ENCODE measurements at regions not wholly inside any gene's neighbourhood (a gene's known extent, or its start where the extent isn't known, plus 50 kb on each side); places are given as distances from the start of the nearest gene placed in this dataset.

DNA sequence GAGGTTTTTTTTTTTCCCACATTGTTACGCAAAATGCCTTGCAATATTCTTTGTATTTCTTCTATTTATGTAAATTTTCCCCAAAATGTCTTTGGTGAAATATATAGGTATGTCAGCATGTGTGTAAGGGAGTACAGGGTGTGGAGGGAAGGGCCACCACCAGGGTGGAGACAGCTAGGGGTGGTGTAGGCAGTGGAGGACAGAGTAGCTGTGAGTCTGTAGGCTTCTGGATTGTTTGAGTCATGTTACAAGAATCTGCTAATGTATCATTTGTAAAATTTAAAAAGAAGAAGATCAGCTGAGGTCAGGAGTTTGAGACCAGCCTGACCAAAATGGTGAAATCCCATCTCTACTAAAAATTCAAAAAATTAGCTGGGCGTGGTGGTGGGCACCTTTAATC lies 175.5 kb downstream of the NXNL2 start:
- TF ChIP-seq, protein P1, sequence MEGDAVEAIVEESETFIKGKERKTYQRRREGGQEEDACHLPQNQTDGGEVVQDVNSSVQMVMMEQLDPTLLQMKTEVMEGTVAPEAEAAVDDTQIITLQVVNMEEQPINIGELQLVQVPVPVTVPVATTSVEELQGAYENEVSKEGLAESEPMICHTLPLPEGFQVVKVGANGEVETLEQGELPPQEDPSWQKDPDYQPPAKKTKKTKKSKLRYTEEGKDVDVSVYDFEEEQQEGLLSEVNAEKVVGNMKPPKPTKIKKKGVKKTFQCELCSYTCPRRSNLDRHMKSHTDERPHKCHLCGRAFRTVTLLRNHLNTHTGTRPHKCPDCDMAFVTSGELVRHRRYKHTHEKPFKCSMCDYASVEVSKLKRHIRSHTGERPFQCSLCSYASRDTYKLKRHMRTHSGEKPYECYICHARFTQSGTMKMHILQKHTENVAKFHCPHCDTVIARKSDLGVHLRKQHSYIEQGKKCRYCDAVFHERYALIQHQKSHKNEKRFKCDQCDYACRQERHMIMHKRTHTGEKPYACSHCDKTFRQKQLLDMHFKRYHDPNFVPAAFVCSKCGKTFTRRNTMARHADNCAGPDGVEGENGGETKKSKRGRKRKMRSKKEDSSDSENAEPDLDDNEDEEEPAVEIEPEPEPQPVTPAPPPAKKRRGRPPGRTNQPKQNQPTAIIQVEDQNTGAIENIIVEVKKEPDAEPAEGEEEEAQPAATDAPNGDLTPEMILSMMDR (IDR thresholded peaks at IDR 0.05; ENCODE audit: unreplicated experiment) = no peak
- H3K4me3 Mint-ChIP-seq = no peak overlapping the region
- H3K4me1 Mint-ChIP-seq = no peaks in the 10 kb centered on the region
- H3K27me3 Mint-ChIP-seq (ENCODE audit: low read depth) = no peaks in the 10 kb centered on the region
- no peak overlapping the region for H3K27ac Mint-ChIP-seq
- H3K36me3 Mint-ChIP-seq = no peaks in the 10 kb centered on the region
- peaks cover 12% of the 10 kb centered on the region for H3K9me3 Mint-ChIP-seq
- no peak for DNase-seq (ENCODE audit: low spot score in 2 of 2, unreplicated experiment in 2 of 2)

DNA sequence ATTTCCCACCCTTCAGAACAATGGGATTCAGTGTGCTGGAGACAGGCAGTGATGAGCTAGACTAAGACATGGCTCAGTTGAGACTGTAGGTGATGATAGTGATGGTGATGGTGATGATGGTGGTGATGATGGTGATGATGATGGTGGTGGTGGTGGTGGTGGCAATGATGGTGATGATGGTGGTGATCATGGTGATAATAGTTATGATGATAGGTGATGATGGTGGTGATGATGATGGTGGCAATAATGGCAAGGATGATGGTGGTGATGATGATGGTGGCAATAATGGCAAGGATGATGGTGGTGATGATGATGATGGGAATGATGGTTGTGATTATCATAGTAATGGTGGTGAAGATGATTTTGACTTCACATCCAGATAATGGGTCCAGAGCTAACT lies 176.7 kb downstream of the NXNL2 start:
- Mint-ChIP-seq H3K27me3 (ENCODE audit: low read depth) (no peaks in the 10 kb centered on the region), H3K36me3 (no peaks in the 10 kb centered on the region), H3K9me3 (peaks cover 13% of the 10 kb centered on the region), H3K27ac (no peak overlapping the region), H3K4me1 (peaks cover 4% of the 10 kb centered on the region), H3K4me3 (no peak overlapping the region)
- DNase-seq (ENCODE audit: low spot score in 2 of 2, unreplicated experiment in 2 of 2) = no peak
- TF ChIP-seq, protein P1 (IDR thresholded peaks at IDR 0.05; ENCODE audit: unreplicated experiment) = no peak

DNA sequence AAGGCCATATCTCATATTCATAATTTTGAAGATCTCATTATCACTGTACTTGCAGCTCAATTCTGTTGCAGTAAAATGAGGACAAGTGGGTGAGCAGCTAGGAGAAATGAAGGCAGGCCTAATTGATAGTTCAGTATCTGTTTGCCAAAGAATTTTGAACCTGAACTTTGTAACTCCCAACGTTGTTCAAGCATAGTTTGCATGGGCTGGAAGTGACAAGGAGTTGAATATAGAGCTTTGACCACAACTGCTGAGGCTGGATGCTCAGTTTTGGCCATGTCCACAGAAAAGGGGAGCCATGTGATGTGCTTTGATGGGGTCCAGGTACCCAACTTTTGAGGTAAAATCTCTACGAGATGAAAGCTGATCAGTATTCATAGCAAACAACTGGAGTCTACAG lies 177.5 kb downstream of the NXNL2 start:
- H3K4me3 Mint-ChIP-seq = no peak overlapping the region
- no peak overlapping the region for H3K27ac Mint-ChIP-seq
- no peak for DNase-seq (ENCODE audit: low spot score in 2 of 2, unreplicated experiment in 2 of 2)
- H3K4me1 Mint-ChIP-seq = peaks cover 6% of the 10 kb centered on the region
- H3K27me3 Mint-ChIP-seq (ENCODE audit: low read depth) = no peaks in the 10 kb centered on the region
- H3K9me3 Mint-ChIP-seq = peaks cover 11% of the 10 kb centered on the region
- TF ChIP-seq, protein P1 (IDR thresholded peaks at IDR 0.05; ENCODE audit: unreplicated experiment) = no peak
- no peaks in the 10 kb centered on the region for H3K36me3 Mint-ChIP-seq

DNA sequence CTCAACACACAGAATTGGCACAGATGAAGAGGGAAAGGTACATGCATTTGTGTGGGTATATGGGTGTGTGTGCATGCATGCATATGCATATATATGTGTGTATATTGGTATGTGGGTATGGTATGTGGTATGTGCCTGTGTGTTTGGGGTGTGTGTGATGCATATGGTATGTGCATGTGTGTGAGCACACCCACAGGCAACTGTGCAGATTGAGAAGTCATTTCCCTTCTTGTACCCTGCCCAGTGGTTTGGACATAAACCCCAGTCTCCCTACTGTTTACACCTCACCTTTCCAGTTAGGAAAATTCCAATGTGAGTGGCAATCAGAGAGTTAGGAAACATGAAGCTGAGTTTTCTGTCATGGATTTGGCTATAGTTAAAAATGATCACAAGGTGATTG lies 178.0 kb downstream of the NXNL2 start:
- Mint-ChIP-seq H3K36me3 (no peaks in the 10 kb centered on the region), H3K9me3 (peaks cover 7% of the 10 kb centered on the region), H3K4me3 (no peak overlapping the region), H3K27ac (no peak overlapping the region), H3K4me1 (peaks cover 6% of the 10 kb centered on the region), H3K27me3 (ENCODE audit: low read depth) (no peaks in the 10 kb centered on the region)
- DNase-seq (ENCODE audit: low spot score in 2 of 2, unreplicated experiment in 2 of 2) = no peak
- TF ChIP-seq, protein P1 (IDR thresholded peaks at IDR 0.05; ENCODE audit: unreplicated experiment) = no peak

DNA sequence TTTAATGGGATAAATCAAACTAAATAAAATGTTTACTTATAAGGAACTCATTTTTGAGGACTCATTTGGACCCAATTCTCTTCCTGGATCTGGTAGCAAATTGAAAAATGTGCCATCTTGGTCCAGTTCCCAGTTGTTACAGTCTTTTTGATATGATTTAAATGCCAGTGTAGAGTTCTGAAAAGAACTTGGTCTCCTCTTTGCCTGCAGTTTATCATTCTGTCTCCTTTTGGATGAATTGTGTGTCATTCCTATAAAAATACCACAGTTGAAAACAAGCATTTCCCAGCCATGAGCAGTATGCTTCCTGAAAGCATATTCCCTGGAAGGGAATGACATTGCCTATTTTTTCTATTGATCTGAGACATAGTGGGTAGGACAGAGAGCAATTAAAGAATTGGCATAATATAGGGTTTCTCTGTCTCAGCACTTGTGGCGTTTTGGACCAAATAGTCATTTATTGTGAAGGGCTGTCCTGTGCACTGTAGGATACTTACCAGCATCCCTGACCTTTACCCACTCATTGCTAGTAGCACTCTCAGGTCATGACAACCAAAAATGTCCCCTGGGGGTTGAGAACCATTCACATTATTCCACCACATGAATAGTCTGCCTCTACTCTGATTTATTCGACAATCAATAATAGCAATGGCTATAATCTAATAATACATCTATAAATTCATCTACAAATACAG lies 181.8 kb downstream of the NXNL2 start:
- Mint-ChIP-seq H3K27me3 (ENCODE audit: low read depth) (peaks cover 1% of the 10 kb centered on the region), H3K9me3 (peaks cover 7% of the 10 kb centered on the region), H3K4me3 (no peak overlapping the region), H3K4me1 (peaks cover 6% of the 10 kb centered on the region), H3K27ac (peak overlapping the region; percentile 1), H3K36me3 (no peaks in the 10 kb centered on the region)
- TF ChIP-seq, protein P1 (IDR thresholded peaks at IDR 0.05; ENCODE audit: unreplicated experiment) = no peak
- no peak for DNase-seq (ENCODE audit: low spot score in 2 of 2, unreplicated experiment in 2 of 2)
